SU-DHL-6 (cell line): ENCODE measurements at regions not wholly inside any gene's neighbourhood (a gene's known extent, or its start where the extent isn't known, plus 50 kb on each side); places are given as distances from the start of the nearest gene placed in this dataset.
"Not testable (repeated sequence)": the region's sequence is repeated elsewhere in the genome, so short reads cannot be mapped to it uniquely, and the experiment has no call there.

Source experiments
- H2AFZ ChIP-seq: fragments of 200-600 bp; sonication (generic); 2 replicates; pipeline ENCODE4 v1.6.1; 2014; ENCODE audit warnings: low read depth, mild to moderate bottlenecking, moderate library complexity, mixed read lengths, antibody characterized with exemption, low read length; ENCODE audit not compliant: severe bottlenecking
- H3F3A ChIP-seq: fragments of 200-600 bp; shearing (Covaris generic); 2 replicates; pipeline ENCODE4 v1.6.0; 2016; ENCODE audit warnings: antibody characterized with exemption, mild to moderate bottlenecking; ENCODE audit not compliant: insufficient read depth
- H3K27ac ChIP-seq: fragments of 200-600 bp; sonication (generic); 2 replicates; pipeline ENCODE4 v1.5.1; 2016; ENCODE audit warnings: low read depth, mild to moderate bottlenecking, low read length, moderate library complexity, mixed read lengths
- H3K27me3 ChIP-seq: fragments of 200-600 bp; sonication (generic), shearing (Covaris generic); 2 replicates; pipeline ENCODE4 v1.6.0; 2014; ENCODE audit warnings: mild to moderate bottlenecking, low read length
- H3K36me3 ChIP-seq: fragments of 200-600 bp; sonication (generic); 2 replicates; pipeline ENCODE4 v1.6.1; 2014; ENCODE audit warnings: mild to moderate bottlenecking, low read length, mixed read lengths
- H3K4me2 ChIP-seq: fragments of 300-600, 200-600 bp; shearing (Covaris generic), sonication (generic); 2 replicates; pipeline ENCODE4 v1.6.0; 2014; ENCODE audit warnings: low read length, low read depth, mild to moderate bottlenecking; ENCODE audit not compliant: poor library complexity, severe bottlenecking
- H3K4me3 ChIP-seq: fragments of 200-600 bp; sonication (generic); 2 replicates; pipeline ENCODE4 v1.5.1; 2014; ENCODE audit warnings: antibody characterized with exemption, low read length, mild to moderate bottlenecking, mixed read lengths; ENCODE audit not compliant: insufficient read depth, poor library complexity, severe bottlenecking
- H3K79me2 ChIP-seq: fragments of 200-600 bp; sonication (generic); 2 replicates; pipeline ENCODE4 v1.6.1; 2014; ENCODE audit warnings: mild to moderate bottlenecking, low read length, moderate library complexity; ENCODE audit not compliant: insufficient read depth
- H3K9ac ChIP-seq: fragments of 200-600 bp; sonication (generic); 2 replicates; pipeline ENCODE4 v1.7.0; 2014; ENCODE audit warnings: mild to moderate bottlenecking, low read length
- H3K9me2 ChIP-seq: fragments of 200-600 bp; sonication (generic); replicated peaks from 2 replicates; pipeline ENCODE4 v1.6.1; 2014; ENCODE audit warnings: low read length; ENCODE audit not compliant: insufficient read depth
- H3K9me3 ChIP-seq: fragments of 200-600 bp; sonication (generic); 2 replicates; pipeline ENCODE4 v1.6.1; 2014; ENCODE audit warnings: low read length, mixed read lengths; ENCODE audit not compliant: insufficient read depth
- H4K20me1 ChIP-seq: fragments of 200-600 bp; sonication (generic); 2 replicates; pipeline ENCODE4 v1.6.1; 2014; ENCODE audit warnings: low read depth, mild to moderate bottlenecking, antibody characterized with exemption, low read length, moderate library complexity, mixed read lengths
- EZH2phosphoT487 ChIP-seq: fragments of 200-600 bp; sonication (generic), shearing (Covaris generic); conservative IDR thresholded peaks from 2 replicates; pipeline ENCODE4 v1.6.1; 2018; ENCODE audit warnings: mild to moderate bottlenecking, antibody characterized with exemption, low read length, moderate library complexity, mixed read lengths
- TF ChIP-seq, protein P1 (sequence below): fragments of 200-600 bp; sonication (generic); IDR thresholded peaks from one replicate; pipeline ENCODE4 v1.5.1; 2017; ENCODE audit warnings: antibody characterized with exemption, mild to moderate bottlenecking, low read length, moderate library complexity; ENCODE audit not compliant: insufficient read depth, poor library complexity, severe bottlenecking

DNA sequence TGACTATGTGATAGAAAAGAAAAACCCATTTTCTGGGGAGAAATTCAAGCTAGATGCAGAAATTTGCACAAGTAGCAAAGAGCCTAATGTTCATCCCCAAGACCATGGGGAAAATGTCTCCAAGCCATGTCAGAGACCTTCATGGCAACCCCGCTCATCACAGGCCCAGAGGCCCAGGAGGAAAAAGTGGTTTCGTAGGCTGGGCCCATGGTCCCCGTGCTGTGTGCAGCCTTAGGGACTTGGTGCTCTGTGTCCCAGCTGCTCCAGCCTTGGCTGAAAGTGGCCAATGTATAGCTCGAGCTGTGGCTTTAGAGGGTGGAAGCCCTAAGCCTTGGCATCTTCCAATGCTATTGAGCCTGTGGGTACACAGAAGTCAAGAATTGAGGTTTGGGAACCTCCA is 711.2 kb upstream of the ZNF608 start:
- Histone ChIP-seq H3K4me3 (no peak overlapping the region), H3F3A (no peaks in the 10 kb centered on the region), H2AFZ (no peak overlapping the region), H3K27me3 (no peaks in the 10 kb centered on the region), H3K9ac (no peak overlapping the region), H3K9me3 (no peaks in the 10 kb centered on the region; the same call in 1 of the 2 replicates), H3K9me2 (no peaks in the 10 kb centered on the region), H3K27ac (no peak overlapping the region), H4K20me1 (no peaks in the 10 kb centered on the region), H3K36me3 (no peaks in the 10 kb centered on the region), H3K79me2 (no peaks in the 10 kb centered on the region), H3K4me2 (no peak overlapping the region)
- no peak for TF ChIP-seq EZH2phosphoT487
- TF ChIP-seq, protein P1, sequence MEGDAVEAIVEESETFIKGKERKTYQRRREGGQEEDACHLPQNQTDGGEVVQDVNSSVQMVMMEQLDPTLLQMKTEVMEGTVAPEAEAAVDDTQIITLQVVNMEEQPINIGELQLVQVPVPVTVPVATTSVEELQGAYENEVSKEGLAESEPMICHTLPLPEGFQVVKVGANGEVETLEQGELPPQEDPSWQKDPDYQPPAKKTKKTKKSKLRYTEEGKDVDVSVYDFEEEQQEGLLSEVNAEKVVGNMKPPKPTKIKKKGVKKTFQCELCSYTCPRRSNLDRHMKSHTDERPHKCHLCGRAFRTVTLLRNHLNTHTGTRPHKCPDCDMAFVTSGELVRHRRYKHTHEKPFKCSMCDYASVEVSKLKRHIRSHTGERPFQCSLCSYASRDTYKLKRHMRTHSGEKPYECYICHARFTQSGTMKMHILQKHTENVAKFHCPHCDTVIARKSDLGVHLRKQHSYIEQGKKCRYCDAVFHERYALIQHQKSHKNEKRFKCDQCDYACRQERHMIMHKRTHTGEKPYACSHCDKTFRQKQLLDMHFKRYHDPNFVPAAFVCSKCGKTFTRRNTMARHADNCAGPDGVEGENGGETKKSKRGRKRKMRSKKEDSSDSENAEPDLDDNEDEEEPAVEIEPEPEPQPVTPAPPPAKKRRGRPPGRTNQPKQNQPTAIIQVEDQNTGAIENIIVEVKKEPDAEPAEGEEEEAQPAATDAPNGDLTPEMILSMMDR: no peak

DNA sequence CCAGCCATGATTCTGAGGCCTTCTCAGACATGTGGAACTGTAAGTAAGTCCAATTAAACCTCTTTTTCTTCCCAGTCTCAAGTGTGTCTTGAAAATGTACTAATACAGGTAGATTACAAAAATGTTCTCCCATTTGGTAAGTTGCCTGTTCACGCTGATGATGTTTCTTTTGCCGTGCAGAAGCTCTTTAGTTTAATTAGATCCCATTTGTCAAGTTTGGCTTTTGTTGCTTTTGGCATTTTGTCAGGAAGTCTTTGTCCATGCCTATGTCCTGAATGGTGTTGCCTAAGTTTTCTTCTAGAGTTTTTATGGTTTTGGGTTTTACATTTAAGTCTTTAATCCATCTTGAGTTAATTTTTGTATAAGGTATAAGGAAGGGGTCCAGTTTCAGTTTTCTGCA is 712.5 kb upstream of the ZNF608 start:
- H4K20me1 ChIP-seq, H3K9ac ChIP-seq, H3K4me2 ChIP-seq, H3K9me3 ChIP-seq, H3K27ac ChIP-seq, H2AFZ ChIP-seq, H3K9me2 ChIP-seq, H3K79me2 ChIP-seq, H3F3A ChIP-seq, H3K36me3 ChIP-seq, H3K4me3 ChIP-seq, H3K27me3 ChIP-seq: not testable (repeated sequence)

DNA sequence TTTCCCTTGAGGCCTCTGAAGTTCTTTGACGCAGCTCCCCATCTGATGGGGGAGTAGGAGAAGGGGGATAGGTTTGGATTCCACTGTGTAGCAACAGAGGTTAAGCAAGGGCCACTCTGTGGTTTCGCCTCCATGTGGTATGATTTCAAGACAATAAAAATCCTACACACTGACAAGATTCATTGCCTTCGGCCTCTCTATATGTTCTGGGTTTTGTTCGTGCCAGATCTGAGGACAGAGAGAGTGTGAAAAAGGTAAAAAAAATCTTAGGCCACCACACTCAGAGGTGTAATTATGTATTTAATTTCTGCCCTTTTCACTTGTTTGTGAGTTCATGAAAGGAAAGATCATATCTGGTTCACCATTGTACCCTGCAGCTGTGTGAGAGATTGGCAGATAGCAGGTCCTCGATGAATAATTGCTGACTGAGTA is 715.2 kb upstream of the ZNF608 start:
- H3K27me3 ChIP-seq: no peaks in the 10 kb centered on the region
- H3K4me3 ChIP-seq: no peak overlapping the region
- H3K36me3 ChIP-seq: no peaks in the 10 kb centered on the region
- no peak for TF ChIP-seq EZH2phosphoT487
- TF ChIP-seq, protein P1: no peak
- H3K9ac ChIP-seq: no peak overlapping the region
- H3K9me3 ChIP-seq: no peaks in the 10 kb centered on the region; the same call in 1 of the 2 replicates
- no peaks in the 10 kb centered on the region for H3K79me2 ChIP-seq
- H4K20me1 ChIP-seq: no peaks in the 10 kb centered on the region
- H2AFZ ChIP-seq: no peak overlapping the region
- H3F3A ChIP-seq: no peaks in the 10 kb centered on the region
- H3K27ac ChIP-seq: no peak overlapping the region
- no peak overlapping the region for H3K4me2 ChIP-seq
- no peaks in the 10 kb centered on the region for H3K9me2 ChIP-seq

GRCh38 chr5:125463466-125464092 is 717.1 kb upstream of the ZNF608 start:
- no peak overlapping the region for H3K4me2 ChIP-seq
- no peaks in the 10 kb centered on the region for H3F3A ChIP-seq
- no peaks in the 10 kb centered on the region for H4K20me1 ChIP-seq
- H3K36me3 ChIP-seq: no peaks in the 10 kb centered on the region
- H3K9me2 ChIP-seq: no peaks in the 10 kb centered on the region
- H3K79me2 ChIP-seq: no peaks in the 10 kb centered on the region
- no peaks in the 10 kb centered on the region for H3K9me3 ChIP-seq
- no peak overlapping the region for H3K9ac ChIP-seq
- no peaks in the 10 kb centered on the region for H3K27me3 ChIP-seq
- H2AFZ ChIP-seq: no peak overlapping the region
- no peak overlapping the region for H3K27ac ChIP-seq
- no peak overlapping the region for H3K4me3 ChIP-seq
- TF ChIP-seq, protein P1: no peak
- TF ChIP-seq EZH2phosphoT487: no peak
